CD8-positive, alpha-beta memory T cell (primary cell): ENCODE measurements at regions not wholly inside any gene's neighbourhood (a gene's known extent, or its start where the extent isn't known, plus 50 kb on each side); places are given as distances from the start of the nearest gene placed in this dataset.
"Not testable (repeated sequence)": the region's sequence is repeated elsewhere in the genome, so short reads cannot be mapped to it uniquely, and the experiment has no call there.

ENCODE experiments used
- CTCF ChIA-PET: fragments of 350-600 bp; sonication (Branson Sonifier 250); formaldehyde crosslinking; loops from one replicate; lab custom pipeline; 2021; ENCODE audit warnings: antibody characterized with exemption; lab: Charles Lee
- POLR2A ChIA-PET: fragments of 350-600 bp; sonication (Branson Sonifier 250); formaldehyde crosslinking; loops from one replicate; lab custom pipeline; 2021; ENCODE audit warnings: antibody characterized with exemption; lab: Charles Lee
- DNase-seq, 5 donors: peaks; one replicate each; pipeline versions ENCODE4 v3.0.0 to v3.0.0-alpha.2; 2020 to 2022; ENCODE audit warnings: mixed read lengths in 1 of 5
- H3K27ac ChIP-seq: one replicate; pipeline ENCODE4 v1.7.0; 2013; ENCODE audit warnings: low read depth, mild to moderate bottlenecking, low read length, moderate library complexity
- H3K27me3 ChIP-seq: 2 replicates; pipeline ENCODE4 v1.7.0; 2013; ENCODE audit warnings: low read length, mild to moderate bottlenecking; ENCODE audit not compliant: insufficient read depth, poor library complexity, severe bottlenecking
- H3K36me3 ChIP-seq: 2 replicates; pipeline ENCODE4 v1.7.0; 2013; ENCODE audit warnings: mild to moderate bottlenecking, low read length, moderate library complexity; ENCODE audit not compliant: insufficient read depth
- H3K4me1 ChIP-seq: 2 replicates; pipeline ENCODE4 v1.7.0; 2013; ENCODE audit warnings: mild to moderate bottlenecking, low read length, moderate library complexity; ENCODE audit not compliant: insufficient read depth
- H3K4me3 ChIP-seq: 2 replicates; pipeline ENCODE4 v1.7.0; 2013; ENCODE audit warnings: mild to moderate bottlenecking, low read length
- H3K9me3 ChIP-seq: 2 replicates; pipeline ENCODE4 v1.7.0; 2013; ENCODE audit warnings: mild to moderate bottlenecking, low read length
- H3K27ac Mint-ChIP-seq, 8 donors: one replicate each; pipeline ENCODE4 v1.8.0; 2020 to 2021; ENCODE audit warnings: mixed read lengths in 8 of 8, mild to moderate bottlenecking in 6 of 8, inconsistent platforms in 3 of 8, moderate library complexity in 3 of 8
- H3K27me3 Mint-ChIP-seq, 2 donors: one replicate each; pipeline ENCODE4 v1.8.0; 2020 to 2021; ENCODE audit warnings: mixed read lengths in 2 of 2, mild to moderate bottlenecking in 1 of 2, moderate library complexity in 1 of 2
- H3K36me3 Mint-ChIP-seq, 3 donors: one replicate each; pipeline ENCODE4 v1.8.0; 2020 to 2021; ENCODE audit warnings: mixed read lengths in 3 of 3, inconsistent platforms in 1 of 3, mild to moderate bottlenecking in 1 of 3
- H3K4me1 Mint-ChIP-seq, 3 donors: one replicate each; pipeline ENCODE4 v1.8.0; 2020 to 2021; ENCODE audit warnings: mixed read lengths in 3 of 3, inconsistent platforms in 1 of 3, mild to moderate bottlenecking in 1 of 3
- H3K4me3 Mint-ChIP-seq, 7 donors: one replicate each; pipeline ENCODE4 v1.8.0; 2020 to 2021; ENCODE audit warnings: mixed read lengths in 7 of 7, mild to moderate bottlenecking in 6 of 7, moderate library complexity in 4 of 7, inconsistent platforms in 2 of 7
- H3K9me3 Mint-ChIP-seq, 5 donors: one replicate each; pipeline ENCODE4 v1.8.0; 2020 to 2022; ENCODE audit warnings: mixed read lengths in 5 of 5, mild to moderate bottlenecking in 3 of 5, moderate library complexity in 2 of 5, inconsistent platforms in 1 of 5

DNA sequence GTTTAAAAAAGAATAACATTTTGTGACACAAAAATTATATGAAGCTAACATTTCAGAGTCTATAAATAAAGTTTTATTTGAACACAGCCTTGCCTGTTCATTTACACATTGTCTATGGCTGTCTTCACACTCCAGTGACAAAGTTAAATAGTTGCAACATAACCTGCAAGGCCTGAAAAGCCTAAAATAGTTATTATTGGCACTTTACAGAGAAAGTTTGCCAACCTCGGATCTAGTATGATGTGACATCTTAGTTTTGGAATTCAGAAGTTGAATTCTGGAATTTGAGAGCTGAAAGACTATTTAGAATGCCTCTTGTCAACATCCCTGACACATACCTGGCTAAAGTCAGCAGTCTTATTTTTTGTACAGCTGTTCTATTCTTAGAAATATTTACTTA is 68.3 kb downstream of the DYRK2 start:
- Mint-ChIP-seq H3K27ac (no peak overlapping the region), H3K36me3 (peaks cover 0 to 9% (median 3%) of the 10 kb centered on the region in 3 donors), H3K27me3 (peaks cover 6 to 9% of the 10 kb centered on the region in 2 donors), H3K4me3 (no peak overlapping the region), H3K4me1 (peaks cover 1 to 5% (median 5%) of the 10 kb centered on the region in 3 donors), H3K9me3 (no peaks in the 10 kb centered on the region)
- Histone ChIP-seq H3K9me3 (no peaks in the 10 kb centered on the region), H3K36me3 (no peaks in the 10 kb centered on the region), H3K4me3 (no peak overlapping the region), H3K27me3 (no peaks in the 10 kb centered on the region), H3K27ac (no peak overlapping the region), H3K4me1 (no peaks in the 10 kb centered on the region)
- ChIA-PET POLR2A (no interaction called here), CTCF (no interaction called here)
- DNase-seq = no peak

DNA sequence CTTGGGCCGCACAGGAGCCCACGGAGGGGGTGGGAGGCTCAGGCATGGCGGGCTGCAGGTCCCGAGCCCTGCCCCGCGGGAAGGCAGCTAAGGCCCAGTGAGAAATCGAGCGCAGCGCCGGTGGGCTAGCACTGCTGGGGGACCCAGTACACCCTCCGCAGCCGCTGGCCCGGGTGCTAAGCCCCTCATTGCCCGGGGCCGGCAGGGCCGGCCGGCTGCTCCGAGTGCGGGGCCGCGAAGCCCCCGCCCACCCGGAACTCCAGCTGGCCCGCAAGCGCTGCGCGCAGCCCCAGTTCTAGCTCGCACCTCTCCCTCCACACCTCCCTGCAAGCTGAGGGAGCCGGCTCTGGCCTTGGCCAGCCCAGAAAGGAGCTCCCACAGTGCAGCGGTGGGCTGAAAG is 70.8 kb downstream of the DYRK2 start:
- H3K9me3 Mint-ChIP-seq, H3K27ac ChIP-seq, H3K4me1 ChIP-seq, DNase-seq, POLR2A ChIA-PET, H3K4me1 Mint-ChIP-seq, H3K27me3 ChIP-seq, H3K9me3 ChIP-seq, H3K36me3 Mint-ChIP-seq, H3K4me3 ChIP-seq, H3K27me3 Mint-ChIP-seq, H3K4me3 Mint-ChIP-seq, H3K27ac Mint-ChIP-seq, CTCF ChIA-PET, H3K36me3 ChIP-seq: not testable (repeated sequence)

GRCh38 chr12:67720351-67720856 is 71.9 kb downstream of the DYRK2 start:
- ChIA-PET CTCF (no interaction called here), POLR2A (no interaction called here)
- no peak for DNase-seq

GRCh38 chr12:67721248-67721647 is 72.7 kb downstream of the DYRK2 start:
- Histone ChIP-seq H3K4me1 (no peaks in the 10 kb centered on the region), H3K27me3 (no peaks in the 10 kb centered on the region), H3K9me3 (no peaks in the 10 kb centered on the region), H3K36me3 (no peaks in the 10 kb centered on the region), H3K27ac (no peak overlapping the region), H3K4me3 (no peak overlapping the region)
- CTCF ChIA-PET = no interaction called here
- peaks cover 0 to 7% of the 10 kb centered on the region in 2 donors for H3K27me3 Mint-ChIP-seq
- H3K36me3 Mint-ChIP-seq = peaks cover 0 to 3% (median 0%) of the 10 kb centered on the region in 3 donors
- no peak overlapping the region for H3K27ac Mint-ChIP-seq
- H3K4me1 Mint-ChIP-seq = no peaks in the 10 kb centered on the region
- no peaks in the 10 kb centered on the region for H3K9me3 Mint-ChIP-seq
- POLR2A ChIA-PET = no interaction called here
- DNase-seq = no peak
- no peak overlapping the region for H3K4me3 Mint-ChIP-seq

More at GRCh38 chr12:67720351-67720856, 71.9 kb downstream of the DYRK2 start:
- Mint-ChIP-seq H3K27ac (no peak overlapping the region), H3K36me3 (peaks cover 0 to 6% (median 0%) of the 10 kb centered on the region in 3 donors), H3K9me3 (no peaks in the 10 kb centered on the region), H3K4me1 (no peaks in the 10 kb centered on the region), H3K27me3 (peaks cover 3 to 9% of the 10 kb centered on the region in 2 donors), H3K4me3 (no peak overlapping the region)
- H3K36me3 ChIP-seq = no peaks in the 10 kb centered on the region
- H3K4me3 ChIP-seq = no peak overlapping the region
- H3K9me3 ChIP-seq = no peaks in the 10 kb centered on the region
- no peaks in the 10 kb centered on the region for H3K4me1 ChIP-seq
- H3K27me3 ChIP-seq = no peaks in the 10 kb centered on the region
- H3K27ac ChIP-seq = no peak overlapping the region

DNA sequence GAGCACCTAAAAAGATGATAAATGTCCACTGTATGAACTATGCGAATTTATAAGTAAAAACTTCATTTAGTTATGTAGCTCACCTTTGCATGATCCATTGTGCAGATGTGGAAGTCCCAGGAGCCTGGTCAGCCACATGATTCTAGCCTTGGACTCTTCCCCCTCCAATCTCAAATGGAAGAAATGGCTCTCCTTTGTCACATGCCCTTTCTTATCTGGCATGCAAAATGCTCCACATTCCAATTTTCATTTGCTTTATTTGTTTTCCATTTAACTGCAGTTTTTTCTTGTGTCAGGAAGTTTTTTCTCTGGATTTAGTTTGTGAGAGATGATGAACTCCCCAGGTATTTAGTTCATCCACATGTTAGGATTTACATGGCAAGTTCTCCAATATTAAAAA is 73.8 kb downstream of the DYRK2 start:
- Histone ChIP-seq H3K36me3 (no peaks in the 10 kb centered on the region), H3K27me3 (no peaks in the 10 kb centered on the region), H3K27ac (no peak overlapping the region), H3K4me1 (no peaks in the 10 kb centered on the region), H3K9me3 (no peaks in the 10 kb centered on the region), H3K4me3 (no peak overlapping the region)
- Mint-ChIP-seq H3K27ac (peak overlapping the region in 1 of 8 donors; percentile 68), H3K27me3 (peaks cover 0 to 5% of the 10 kb centered on the region in 2 donors), H3K36me3 (no peaks in the 10 kb centered on the region), H3K4me3 (no peak overlapping the region), H3K4me1 (no peaks in the 10 kb centered on the region), H3K9me3 (no peaks in the 10 kb centered on the region)
- ChIA-PET POLR2A (no interaction called here), CTCF (no interaction called here)
- DNase-seq = no peak

DNA sequence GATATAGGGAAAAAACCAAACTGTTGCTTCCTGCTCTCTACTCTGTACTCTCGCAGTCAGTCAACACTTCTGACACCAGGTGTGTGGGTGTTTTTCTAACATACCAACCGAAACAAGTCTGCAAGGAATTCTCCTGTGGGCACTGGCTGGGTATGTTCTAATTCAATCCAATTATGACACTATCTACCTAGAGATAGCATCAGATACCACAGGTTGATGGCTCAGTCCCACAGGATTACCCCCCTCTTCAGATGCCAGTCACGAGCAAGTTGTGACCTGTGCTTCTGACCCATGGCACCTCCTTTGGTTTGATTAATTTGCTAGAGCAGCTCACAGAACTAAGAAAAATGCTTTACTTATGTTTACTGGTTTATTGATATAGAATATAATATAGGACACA is 78.3 kb downstream of the DYRK2 start:
- ChIA-PET POLR2A (no interaction called here), CTCF (no interaction called here)
- Histone ChIP-seq H3K9me3 (no peaks in the 10 kb centered on the region), H3K27me3 (no peaks in the 10 kb centered on the region), H3K27ac (no peak overlapping the region), H3K4me3 (no peak overlapping the region), H3K4me1 (no peaks in the 10 kb centered on the region), H3K36me3 (no peaks in the 10 kb centered on the region)
- no peak overlapping the region for H3K27ac Mint-ChIP-seq
- no peak overlapping the region for H3K4me3 Mint-ChIP-seq
- peaks cover 0 to 4% (median 3%) of the 10 kb centered on the region in 3 donors for H3K4me1 Mint-ChIP-seq
- no peaks in the 10 kb centered on the region for H3K36me3 Mint-ChIP-seq
- peaks cover 0 to 1% of the 10 kb centered on the region in 2 donors for H3K27me3 Mint-ChIP-seq
- DNase-seq = no peak
- H3K9me3 Mint-ChIP-seq = no peaks in the 10 kb centered on the region

DNA sequence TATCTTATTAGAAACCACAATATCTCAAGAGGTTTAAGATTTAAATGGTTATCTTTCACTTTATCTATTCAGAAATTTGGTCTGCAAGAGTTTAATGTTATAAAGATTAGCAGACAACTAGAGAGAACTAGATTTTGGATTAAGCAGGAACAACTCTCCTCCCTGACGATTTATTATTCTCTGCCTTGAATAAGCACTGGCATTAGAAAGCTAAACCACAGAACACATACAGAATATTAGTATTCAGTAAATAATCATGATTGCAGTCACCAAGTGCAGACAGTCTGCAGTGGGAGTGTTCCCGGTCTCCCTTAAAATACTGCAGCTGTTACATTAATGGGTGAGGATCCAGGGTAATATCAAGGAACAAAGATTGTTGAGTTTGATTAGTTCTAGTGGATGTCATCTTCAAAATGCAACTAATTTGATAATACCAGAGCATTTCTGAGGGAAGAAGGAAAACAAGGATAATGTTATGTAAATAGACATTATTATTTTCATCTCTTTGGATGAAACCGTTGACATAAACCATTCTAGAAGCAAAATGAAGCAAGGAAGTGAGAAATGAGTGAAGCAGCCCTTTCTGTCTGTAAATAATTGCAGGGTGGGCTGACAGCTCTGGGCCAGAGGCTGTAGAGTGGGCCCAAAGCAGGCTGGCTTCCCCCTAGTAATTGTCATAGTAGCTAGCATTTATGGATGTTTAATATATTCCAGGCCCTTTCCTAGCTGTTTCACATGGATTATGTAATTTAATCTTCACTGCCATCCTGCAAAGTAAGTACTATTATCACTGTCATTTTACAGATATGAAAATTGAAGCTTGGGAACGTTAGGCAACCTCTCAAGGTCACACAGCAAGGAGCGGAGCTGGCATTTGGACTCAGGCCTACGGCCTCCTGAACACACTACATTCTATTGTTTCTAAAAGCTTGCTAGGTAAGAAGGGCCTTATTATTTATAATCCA is 79.4 kb downstream of the DYRK2 start:
- ChIA-PET POLR2A (no interaction called here), CTCF (no interaction called here)
- Mint-ChIP-seq H3K36me3 (no peaks in the 10 kb centered on the region), H3K27me3 (peaks cover 0 to 1% of the 10 kb centered on the region in 2 donors), H3K4me3 (no peak overlapping the region), H3K9me3 (no peaks in the 10 kb centered on the region), H3K4me1 (peaks cover 0 to 4% (median 3%) of the 10 kb centered on the region in 3 donors), H3K27ac (peak overlapping the region in 1 of 8 donors; percentile 10)
- Histone ChIP-seq H3K4me3 (no peak overlapping the region), H3K9me3 (no peaks in the 10 kb centered on the region), H3K4me1 (no peaks in the 10 kb centered on the region), H3K27ac (no peak overlapping the region), H3K36me3 (no peaks in the 10 kb centered on the region), H3K27me3 (no peaks in the 10 kb centered on the region)
- DNase-seq = no peak

GRCh38 chr12:67732857-67733256 is 84.3 kb downstream of the DYRK2 start:
- DNase-seq = no peak
- Histone ChIP-seq H3K27ac (no peak overlapping the region), H3K9me3 (no peaks in the 10 kb centered on the region), H3K36me3 (no peaks in the 10 kb centered on the region), H3K4me3 (no peak overlapping the region), H3K4me1 (no peaks in the 10 kb centered on the region), H3K27me3 (no peaks in the 10 kb centered on the region)
- POLR2A ChIA-PET = interaction anchor here (0.5 kb wide), 1 partner anchor 44 kb away, joined by 3 read pairs; no protein-coding TSS in a partner anchor
- H3K9me3 Mint-ChIP-seq = no peaks in the 10 kb centered on the region
- no peak overlapping the region for H3K4me3 Mint-ChIP-seq
- no peak overlapping the region for H3K27ac Mint-ChIP-seq
- CTCF ChIA-PET = no interaction called here
- H3K36me3 Mint-ChIP-seq = no peaks in the 10 kb centered on the region
- H3K27me3 Mint-ChIP-seq = peaks cover 0 to 1% of the 10 kb centered on the region in 2 donors
- H3K4me1 Mint-ChIP-seq = peaks cover 0 to under 1% (median under 1%) of the 10 kb centered on the region in 3 donors
